Germinal center (tissue), 1 donor: ENCODE measurements at regions not wholly inside any gene's neighbourhood (a gene's known extent, or its start where the extent isn't known, plus 50 kb on each side); places are given as distances from the start of the nearest gene placed in this dataset.

Experiments used
- DNase-seq: peaks from one replicate; pipeline ENCODE4 v3.0.0; 2012; ENCODE audit warnings: mixed read lengths, low spot score

DNA sequence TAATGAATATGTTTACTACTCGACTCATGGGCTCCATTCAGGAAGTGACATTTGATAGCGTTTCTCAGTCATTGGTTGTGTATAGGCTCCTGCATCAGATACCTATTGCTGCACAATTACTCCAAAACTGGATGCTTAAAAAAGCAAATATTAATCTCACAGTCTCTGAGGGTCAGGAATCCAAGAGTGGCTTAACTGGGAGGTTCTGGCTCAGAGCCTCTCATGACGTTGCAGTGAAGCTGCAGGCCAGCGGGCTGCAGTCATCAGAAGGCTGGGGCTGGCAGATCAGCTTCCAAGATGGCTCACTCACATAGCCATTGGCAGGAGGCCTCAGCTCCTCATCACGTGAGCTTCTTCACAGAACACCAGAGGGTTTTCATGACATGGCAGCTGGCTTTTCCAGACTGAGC lies 525.1 kb upstream of the NBEA start:
- no peak for DNase-seq

DNA sequence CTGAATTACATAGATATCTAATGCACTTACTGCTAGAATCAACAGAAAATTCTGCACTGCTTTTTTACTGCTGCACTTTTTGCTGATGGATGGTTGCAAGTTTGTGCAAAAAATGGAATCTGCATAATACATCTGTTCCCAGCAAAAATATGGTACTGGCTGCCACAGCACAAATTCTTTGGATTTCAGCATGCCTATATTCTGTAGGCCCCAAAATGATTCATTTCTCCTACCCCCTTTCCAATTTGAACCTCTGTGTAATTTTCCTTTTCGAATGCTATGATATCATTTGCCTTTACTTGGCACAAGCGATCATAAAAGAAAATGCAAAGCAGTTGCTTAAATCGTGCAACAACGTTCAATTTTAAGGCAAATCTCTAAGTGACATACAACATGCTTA lies 524.2 kb upstream of the NBEA start:
- DNase-seq = no peak

DNA sequence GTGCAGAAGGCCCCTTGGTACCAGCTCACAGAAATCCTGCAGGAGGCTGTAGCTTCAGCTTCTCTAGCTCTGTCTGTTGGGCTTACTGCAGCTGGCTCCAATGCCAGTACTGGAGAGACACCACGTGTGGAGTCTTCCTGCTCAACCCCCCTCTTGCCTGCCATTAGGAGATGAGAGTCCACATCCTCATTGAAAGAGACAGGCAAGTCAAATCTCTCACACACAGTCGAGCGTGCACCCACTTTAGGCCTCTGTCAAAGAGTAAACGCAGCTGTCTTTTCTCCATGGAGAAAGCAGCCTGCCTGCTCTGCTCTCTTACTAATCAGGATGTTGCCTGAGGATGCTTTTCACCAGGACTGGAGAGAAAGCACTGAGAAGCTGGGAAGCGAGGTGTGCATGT lies 523.0 kb upstream of the NBEA start:
- DNase-seq = no peak

DNA sequence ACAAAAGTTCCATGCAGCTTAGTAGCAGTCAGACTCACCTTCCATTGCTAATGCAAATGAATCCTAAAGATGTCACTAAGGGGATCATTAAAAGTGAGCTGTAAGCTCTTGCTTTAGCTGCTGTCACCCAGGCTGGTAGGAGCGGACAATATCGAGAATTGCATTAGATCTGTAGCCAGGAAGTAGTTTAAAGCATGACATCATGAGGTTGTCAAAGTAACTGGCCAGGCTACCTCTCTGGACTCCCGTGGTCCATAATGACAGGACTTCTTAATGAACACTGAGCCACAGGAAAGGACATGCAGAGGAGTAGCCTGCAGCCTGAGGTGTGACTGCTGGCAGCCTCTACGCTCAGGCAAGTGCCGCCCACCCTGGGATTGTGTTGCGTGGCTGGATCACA lies 522.3 kb upstream of the NBEA start:
- DNase-seq = no peak

DNA sequence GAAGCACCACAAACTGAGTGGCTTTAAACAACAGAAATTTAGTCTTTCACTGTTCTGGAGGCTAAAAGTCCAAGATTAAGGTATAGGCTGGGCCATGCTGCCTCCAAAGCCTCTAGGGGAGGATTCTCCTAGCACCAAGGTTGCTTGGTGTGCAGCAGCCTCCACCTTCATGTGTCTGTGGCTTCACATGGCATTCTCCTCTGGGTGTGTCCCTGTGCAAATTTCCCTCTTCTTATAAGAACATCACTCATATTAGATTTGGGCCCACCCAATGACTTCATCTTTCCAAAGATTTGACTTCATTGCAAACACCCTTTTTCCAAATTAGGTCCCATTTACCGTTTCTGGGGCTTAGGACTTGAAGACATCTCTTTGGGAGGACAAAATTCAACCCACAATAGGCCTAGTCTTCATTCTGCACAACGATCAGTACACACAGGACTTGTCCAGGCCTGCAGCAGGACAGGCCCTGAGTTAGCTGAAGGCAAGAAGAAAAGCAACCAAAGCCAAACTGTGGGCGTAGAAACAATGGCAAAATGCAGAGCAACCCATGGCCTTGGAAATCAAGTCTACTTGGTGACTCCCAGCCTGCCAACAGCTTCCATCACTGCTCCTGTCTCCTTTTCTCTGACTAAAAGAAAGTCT lies 521.2 kb upstream of the NBEA start:
- DNase-seq = no peak

DNA sequence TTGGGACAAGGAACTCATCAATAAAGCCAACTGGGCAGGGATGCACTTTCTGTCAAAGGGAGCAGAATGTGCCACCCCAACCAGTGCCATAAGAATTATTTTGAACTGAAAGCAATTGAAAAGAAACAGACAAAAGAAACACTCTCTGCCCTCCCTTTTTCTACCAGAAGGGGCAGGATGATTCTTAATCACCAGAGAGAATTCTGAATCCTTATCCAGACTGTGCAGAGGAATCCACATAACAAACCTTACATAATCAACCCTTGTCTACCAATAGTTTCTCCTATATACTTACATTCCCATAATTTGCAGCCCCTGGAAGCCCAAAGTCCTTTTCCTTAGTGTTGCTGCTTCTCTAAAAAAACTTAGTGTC lies 520.7 kb upstream of the NBEA start:
- DNase-seq = no peak

DNA sequence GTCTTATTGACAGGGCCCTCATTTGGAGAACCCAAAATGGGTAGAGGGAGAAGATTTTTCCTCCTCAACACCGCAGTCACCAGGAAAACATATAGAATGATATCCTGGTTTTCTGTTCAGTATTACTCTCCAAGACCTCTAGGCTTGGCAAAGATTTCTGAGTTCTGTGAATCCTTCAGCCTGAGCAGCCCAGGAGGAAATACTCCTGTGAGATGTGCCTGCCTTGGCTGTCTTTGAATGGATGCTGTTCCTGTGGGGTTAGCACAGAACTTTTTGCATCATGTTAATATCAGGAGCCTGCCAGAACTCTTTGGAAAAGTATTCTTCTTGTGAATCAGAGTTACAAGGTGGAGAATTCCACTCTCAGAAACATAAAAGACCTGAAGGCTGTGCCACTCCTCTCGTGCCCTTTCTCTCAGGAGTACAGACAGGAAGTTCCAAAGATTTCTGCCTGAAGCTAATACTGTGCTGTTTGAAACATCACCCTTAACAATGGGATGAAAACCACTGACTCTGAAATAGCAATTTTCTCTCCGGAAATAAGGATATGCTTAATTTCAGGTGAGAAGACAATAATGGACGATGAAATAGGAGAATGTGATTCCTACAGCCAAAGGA lies 520.1 kb upstream of the NBEA start:
- no peak for DNase-seq

DNA sequence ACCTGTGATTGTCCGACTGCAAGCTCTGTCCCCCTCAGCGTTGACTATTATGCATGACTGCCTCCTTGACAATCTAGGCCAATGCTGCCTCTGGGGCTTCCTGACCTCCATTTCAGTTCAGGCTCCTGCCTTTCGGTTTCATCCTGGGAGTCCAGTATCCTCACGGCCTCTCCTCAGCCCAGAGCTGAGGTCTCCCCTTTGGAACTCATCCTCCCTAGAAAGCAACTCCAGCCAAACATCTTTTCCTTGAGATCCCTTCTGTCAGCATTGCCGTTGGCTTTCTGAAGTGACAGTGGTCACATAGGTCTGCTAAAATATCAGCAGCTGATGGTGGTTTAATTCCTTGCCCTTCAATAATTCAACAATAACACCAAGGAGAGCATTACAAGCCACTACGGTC lies 519.1 kb upstream of the NBEA start:
- no peak for DNase-seq

DNA sequence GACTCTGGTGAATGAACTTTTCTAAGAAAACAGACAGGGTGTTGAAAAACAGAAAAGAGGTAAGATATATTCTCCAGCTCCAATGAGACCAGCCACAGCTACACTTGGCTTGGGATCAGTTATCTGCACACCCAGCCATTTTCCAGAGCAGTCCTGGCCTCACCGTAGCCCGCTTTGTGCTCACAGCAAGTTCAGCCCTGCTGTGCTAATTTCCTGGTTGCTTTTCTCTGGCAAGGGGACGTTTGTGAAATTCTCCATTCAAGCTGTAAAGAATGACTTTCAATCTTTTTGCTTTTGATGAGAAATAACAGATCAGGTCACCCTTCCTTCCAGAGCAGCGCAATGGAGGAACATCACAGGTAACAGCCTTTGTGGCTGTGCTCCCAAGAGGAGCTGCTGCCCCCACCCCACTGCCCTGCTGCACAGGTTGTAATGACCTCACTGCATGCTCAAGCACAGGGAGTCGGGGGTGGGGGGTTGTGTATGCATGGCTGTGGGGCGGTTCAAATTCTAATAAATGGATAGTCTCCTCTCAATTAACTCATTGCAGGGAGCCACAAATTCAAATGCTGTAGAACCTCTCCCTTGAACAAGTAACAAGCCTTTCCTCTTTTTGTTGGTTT lies 516.6 kb upstream of the NBEA start:
- DNase-seq = no peak

DNA sequence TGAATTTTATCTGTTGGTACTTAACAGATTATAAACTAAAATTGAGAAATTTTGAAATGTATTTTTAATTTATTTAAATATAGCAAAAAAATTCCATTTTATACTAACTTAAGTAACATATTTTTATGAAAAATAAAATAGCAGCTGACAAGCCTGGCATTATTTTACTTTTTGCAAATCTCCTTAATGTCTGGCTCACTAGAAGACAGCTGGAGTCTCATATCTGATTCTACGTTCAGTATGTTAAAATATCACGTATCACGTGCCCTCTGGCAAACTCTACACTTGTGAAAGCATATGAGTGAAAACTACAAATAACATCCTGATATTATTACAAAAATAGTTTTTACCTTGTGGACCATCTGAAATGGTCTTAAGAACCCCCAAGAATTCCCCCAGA lies 513.2 kb upstream of the NBEA start:
- DNase-seq = no peak

DNA sequence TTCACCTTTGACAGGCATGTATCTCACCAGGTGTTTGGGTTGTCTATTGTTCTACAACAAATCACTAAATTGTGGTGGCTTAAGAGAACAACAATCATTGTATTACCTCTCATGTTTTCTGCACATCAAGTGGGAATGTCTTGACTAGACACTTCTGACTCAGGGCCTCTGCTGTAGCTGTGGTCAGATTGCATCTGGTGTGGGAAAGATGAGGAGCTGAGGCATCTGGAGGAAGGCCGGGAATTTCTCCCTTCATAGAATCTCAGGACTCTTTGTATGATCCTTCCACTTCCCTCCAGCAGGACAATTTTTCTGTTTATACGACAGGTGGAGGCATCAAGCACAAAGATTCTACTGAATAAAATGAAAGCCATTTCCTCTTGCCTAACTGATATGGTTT lies 511.8 kb upstream of the NBEA start:
- no peak for DNase-seq

DNA sequence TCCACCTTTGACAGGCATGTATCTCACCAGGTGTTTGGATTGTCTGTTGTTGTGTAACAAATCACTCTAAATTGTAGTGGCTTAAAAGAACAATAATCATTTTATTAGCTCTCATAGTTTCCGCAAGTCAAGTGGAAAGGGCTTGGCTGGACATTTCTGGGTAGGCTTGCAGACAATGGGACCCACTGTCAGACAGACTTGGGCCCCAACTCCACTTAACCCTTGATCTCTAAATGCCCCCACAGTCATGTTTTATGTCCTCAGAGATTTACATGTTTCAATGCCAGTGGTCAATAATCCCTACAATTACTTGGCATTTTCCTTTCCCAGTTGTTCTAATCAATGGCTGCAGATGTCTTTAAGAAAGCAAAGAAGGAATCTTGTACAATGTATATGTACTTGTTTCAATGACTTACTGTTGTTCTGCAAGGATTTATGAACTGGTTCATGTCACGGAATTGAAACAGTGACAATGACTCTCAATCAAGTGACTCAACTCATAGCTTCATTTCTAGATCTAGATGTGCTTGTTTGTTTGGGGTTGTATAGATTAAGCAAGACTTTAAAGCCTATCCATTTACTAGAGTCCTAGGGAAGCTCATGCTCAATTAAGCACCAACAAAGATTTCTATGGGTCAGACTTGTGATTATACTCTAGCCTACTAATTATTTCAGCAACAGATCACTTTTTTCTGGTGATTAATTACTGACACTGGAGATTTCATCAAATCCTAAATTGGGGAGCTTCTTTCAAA lies 510.1 kb upstream of the NBEA start:
- no peak for DNase-seq

DNA sequence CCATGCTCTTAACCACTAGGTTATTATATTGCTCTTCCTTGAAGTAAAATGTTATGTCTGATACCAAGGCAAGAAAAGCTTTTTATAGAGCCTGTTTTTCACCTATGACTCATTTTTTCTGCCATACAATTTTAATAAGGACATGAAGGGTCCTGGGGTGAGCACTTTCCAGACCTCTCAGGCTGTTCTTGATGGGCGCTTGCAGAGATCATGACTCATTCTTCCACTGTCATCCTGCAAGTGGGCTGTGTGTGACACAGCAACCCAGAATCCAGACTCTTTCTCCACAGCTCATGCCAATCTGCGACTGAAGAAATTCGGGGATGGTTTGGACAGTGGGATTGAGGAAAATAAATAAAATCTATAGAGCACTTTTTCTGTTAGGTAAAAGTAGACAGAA lies 506.7 kb upstream of the NBEA start:
- DNase-seq = no peak

DNA sequence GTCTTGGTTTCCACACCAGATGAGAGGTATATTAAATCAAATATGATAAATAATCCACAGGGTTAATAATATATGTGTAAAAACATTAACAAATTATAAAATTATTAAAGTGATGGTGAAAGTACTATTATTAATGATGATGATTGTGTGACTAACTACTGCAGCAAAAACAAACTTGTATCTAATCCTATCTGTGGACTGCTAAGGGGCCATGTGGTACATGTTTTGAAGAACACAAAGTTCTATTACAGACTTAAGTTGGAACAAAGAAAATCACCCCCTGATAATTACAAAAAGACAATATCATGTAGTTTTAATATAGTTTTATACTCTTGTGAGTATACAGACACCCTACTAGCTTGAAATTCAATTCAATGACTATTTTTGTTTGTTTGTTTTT lies 504.2 kb upstream of the NBEA start:
- DNase-seq = no peak

DNA sequence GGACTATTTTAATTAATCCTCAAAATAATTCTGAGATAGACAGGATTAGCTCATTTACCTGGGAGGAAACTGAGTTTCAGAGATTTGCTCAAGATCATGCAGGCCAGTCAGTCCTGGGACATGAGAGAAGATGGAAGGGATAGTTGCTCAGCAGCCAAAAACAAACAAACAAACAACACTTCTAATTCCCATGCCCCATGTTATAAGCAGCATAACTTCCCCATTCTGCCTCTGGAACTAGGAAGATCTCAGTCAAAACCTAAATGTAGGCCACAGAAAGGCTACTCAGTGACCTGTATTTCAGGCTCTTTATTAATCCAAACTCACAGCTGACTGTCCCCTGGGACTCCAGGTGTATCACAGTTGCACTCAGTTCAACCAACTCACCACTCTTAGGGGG lies 489.2 kb upstream of the NBEA start:
- no peak for DNase-seq

DNA sequence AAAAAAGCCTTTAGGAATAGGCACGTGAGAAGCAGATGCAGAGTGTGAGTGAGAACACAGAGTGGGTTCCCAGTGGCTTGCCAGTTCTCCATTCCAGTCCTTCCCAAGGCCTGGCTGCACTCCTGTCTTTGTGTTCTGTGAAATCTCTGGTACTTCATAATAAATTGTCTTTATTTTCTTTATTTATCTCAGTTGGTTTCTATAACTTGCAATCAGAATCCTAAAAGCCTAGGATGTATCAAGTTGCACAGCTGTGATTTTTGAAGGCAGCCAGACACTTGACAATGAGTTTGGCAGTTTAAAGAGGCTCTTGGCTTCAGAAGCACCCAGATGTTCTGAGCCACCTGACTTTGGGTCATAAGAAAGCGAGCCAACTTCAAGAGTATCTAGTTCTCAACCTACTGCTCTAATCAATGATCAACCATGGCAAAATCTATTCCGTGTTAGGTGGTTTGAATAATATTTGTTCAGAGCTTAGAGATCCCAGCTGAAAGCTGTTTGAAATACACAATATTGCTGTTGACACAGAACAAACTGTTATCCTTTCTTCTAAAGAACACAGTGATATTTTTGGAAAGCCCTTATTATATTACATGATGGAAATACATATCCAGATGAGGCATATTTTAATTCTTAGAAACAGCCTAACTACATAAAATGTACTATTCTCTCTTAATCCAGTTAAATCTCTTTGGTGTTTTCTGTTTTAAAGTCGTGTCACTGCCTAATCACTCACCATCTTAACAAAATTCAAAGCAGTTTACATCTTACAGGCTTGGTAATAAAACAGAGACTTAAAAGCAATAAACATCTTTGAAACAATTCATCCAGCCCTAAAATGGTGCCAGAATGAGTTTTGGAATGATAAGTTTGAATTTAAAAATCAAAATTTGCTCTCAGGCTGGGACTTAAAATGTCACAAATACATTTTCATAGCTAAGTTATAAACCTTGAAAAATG lies 483.0 kb upstream of the NBEA start:
- no peak for DNase-seq

DNA sequence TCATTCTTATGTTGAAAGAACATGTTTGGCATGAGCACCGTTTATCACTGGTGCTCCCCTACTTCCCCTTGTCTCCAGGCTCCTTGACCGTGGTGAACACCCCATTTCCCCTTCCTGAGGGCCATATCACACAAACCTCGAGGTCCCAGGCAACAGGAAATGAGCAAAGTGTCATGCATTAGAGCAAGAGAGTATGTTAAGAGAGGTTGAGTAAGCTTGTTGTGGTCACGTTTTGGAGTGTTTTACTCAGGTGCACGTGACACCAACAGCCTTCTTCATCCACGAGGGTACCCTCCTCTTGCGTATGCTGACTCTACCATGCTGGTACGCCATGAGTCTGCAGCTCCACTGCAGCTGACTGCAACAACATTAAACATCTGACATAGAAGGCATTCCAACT lies 482.2 kb upstream of the NBEA start:
- DNase-seq = no peak

DNA sequence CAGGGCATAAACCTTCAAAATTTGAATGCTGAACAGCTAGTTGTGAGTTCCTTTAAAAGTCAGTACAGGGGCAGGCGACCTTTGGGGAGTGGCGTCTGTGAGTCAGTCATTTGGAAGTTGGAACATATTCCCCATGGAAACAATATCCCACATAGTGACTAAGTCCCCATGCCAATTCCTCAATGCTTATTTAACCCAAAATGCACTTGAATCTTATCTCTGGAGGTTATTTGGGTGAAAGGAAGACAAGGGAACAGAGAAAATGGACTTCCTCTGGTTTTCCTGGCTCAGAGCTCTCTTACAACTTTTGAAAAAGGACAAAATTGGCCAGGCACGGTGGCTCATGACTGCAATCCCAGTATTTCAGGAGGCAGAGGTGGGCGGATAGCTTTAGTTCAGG lies 479.2 kb upstream of the NBEA start:
- no peak for DNase-seq

DNA sequence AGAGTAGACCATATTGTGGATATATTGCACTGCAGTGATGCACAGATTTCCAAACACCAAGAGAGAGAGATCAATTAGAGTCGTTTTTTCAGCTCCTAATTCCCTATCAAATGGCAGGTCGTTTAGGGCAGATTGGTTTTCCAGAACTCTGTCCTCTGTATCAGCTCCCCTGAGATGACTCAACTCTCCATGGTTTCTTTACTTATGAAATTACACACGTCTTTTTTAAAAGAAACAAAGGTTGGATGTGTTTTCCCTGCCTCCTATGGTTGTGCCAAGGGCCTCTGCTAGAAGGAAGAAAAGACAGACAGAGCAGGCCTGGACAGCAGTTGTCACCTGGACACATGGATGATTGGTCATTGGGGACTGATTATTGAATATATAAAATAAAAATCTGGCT lies 478.1 kb upstream of the NBEA start:
- no peak for DNase-seq

DNA sequence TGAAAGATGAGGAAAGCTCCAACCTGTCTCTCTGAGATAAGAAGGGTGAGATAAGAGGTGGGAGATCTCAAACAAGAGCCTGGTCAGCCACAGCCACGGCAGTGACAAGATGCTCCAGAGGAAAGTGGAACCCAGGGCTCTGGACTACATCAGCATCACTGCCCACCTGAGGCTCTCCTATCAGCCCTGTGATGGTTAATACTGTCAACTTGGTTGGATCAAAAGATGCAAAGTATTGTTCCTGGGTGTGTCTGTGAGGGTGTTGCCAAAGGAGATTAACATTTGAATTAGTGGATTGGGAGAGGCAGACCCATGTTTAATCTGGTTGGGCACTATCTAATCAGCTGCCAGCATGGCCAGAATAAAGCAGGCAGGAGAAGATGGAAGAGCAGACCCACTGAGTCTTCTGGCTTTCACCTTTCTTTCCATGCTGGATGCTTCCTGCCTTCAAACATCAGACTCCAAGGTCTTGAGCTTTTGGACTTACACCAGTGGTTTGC lies 476.6 kb upstream of the NBEA start:
- DNase-seq = no peak

DNA sequence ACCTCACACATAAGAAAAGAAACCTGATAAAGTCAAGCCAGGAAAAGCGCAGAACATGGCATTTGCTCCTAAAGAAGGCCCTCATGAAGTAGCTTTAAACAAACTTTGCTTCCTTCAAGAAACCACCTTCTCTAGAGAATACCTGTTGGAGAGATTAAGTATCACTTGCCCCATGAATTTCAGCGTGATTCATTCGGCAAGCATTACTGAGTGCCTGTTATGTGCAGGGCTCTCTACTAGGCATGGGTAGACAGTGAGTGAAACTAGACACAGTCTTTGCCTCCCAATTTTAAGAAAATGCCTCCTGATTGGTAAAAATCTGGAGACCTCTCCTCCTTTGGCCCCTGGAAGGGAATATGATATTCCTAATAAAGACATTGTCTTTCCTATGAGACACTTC lies 475.8 kb upstream of the NBEA start:
- DNase-seq = no peak
